Keratinocyte (primary cell): ENCODE measurements at regions not wholly inside any gene's neighbourhood (a gene's known extent, or its start where the extent isn't known, plus 50 kb on each side); places are given as distances from the start of the nearest gene placed in this dataset.

ENCODE experiments used
- DNase-seq: peaks from one replicate; pipeline ENCODE4 v3.0.0-alpha.2; 2011; ENCODE audit warnings: low read depth, missing footprints, low spot score
- FAIRE-seq: peaks from 2 replicates; lab custom pipeline; 2011; peaks lifted over from hg19 to GRCh38; lab: Jason Lieb, UNC
- H2AFZ ChIP-seq: 2 replicates; pipeline ENCODE4 v1.6.0; 2012; ENCODE audit warnings: low read length, control low read depth, inconsistent platforms; ENCODE audit not compliant: control insufficient read depth
- H3K27ac ChIP-seq: 2 replicates; pipeline ENCODE4 v1.5.1; 2011; ENCODE audit warnings: low read length; ENCODE audit not compliant: control insufficient read depth, insufficient read depth
- H3K27me3 ChIP-seq: 3 replicates; pipeline ENCODE4 v1.6.0; 2011; ENCODE audit warnings: low read length; ENCODE audit not compliant: control insufficient read depth, insufficient read depth; ENCODE audit errors: extremely low read depth
- H3K36me3 ChIP-seq, 2 experiments: 2 replicates in 1 of 2; 3 replicates in 1 of 2; pipeline ENCODE4 v1.5.1; 2011; ENCODE audit warnings: low read length in 2 of 2, mild to moderate bottlenecking in 1 of 2; ENCODE audit not compliant: control insufficient read depth in 2 of 2, insufficient read depth in 2 of 2; ENCODE audit errors: extremely low read depth in 1 of 2
- H3K4me1 ChIP-seq: 3 replicates; pipeline ENCODE4 v1.5.1; 2011; ENCODE audit warnings: low read length; ENCODE audit not compliant: control insufficient read depth, insufficient read depth; ENCODE audit errors: extremely low read depth
- H3K4me2 ChIP-seq: 3 replicates; pipeline ENCODE4 v1.6.0; 2011; ENCODE audit warnings: low read depth, low read length; ENCODE audit not compliant: control insufficient read depth, insufficient read depth; ENCODE audit errors: extremely low read depth
- H3K4me3 ChIP-seq, 3 experiments: fragments of 200-600 bp in 1 of 3; sonication (generic) in 1 of 3; 2 replicates in 2 of 3; 3 replicates in 1 of 3; pipeline ENCODE4 v1.5.1; 2011 to 2016; ENCODE audit warnings: low read length in 3 of 3, mild to moderate bottlenecking in 3 of 3, control low read depth in 2 of 3, inconsistent platforms in 1 of 3, low read depth in 1 of 3, mixed read lengths in 1 of 3, mixed run types in 1 of 3, moderate library complexity in 1 of 3; ENCODE audit not compliant: control insufficient read depth in 2 of 3, insufficient read depth in 2 of 3; ENCODE audit errors: extremely low read depth in 1 of 3
- H3K79me2 ChIP-seq: 2 replicates; pipeline ENCODE4 v1.6.0; 2012; ENCODE audit warnings: low read length; ENCODE audit not compliant: control insufficient read depth, insufficient read depth
- H3K9ac ChIP-seq: 3 replicates; pipeline ENCODE4 v1.6.0; 2011; ENCODE audit warnings: low read length; ENCODE audit not compliant: control insufficient read depth, insufficient read depth; ENCODE audit errors: extremely low read depth
- H3K9me1 ChIP-seq: 3 replicates; pipeline ENCODE4 v1.6.0; 2011; ENCODE audit warnings: low read length; ENCODE audit not compliant: control insufficient read depth, insufficient read depth; ENCODE audit errors: extremely low read depth
- H3K9me3 ChIP-seq: 2 replicates; pipeline ENCODE4 v1.5.1; 2012; ENCODE audit warnings: low read depth, low read length; ENCODE audit not compliant: control insufficient read depth
- H4K20me1 ChIP-seq: 3 replicates; pipeline ENCODE4 v1.6.0; 2011; ENCODE audit warnings: low read length; ENCODE audit not compliant: control insufficient read depth, insufficient read depth; ENCODE audit errors: extremely low read depth
- EZH2 ChIP-seq: IDR thresholded peaks from one replicate; pipeline ENCODE4 v1.6.1; 2012; ENCODE audit warnings: inconsistent platforms, mild to moderate bottlenecking, low read length, moderate library complexity
- dilution Hi-C: fragments of 300-500 bp; cut with MboI; formaldehyde crosslinking; loops from one replicate; pipeline ENCODE4 v1.7.0; 2020; ENCODE audit warnings: low sequenced_read_pairs; ENCODE audit not compliant: extremely low pct_ligation_motif_present
- TF ChIP-seq, protein P1 (sequence below), 3 experiments: IDR thresholded peaks in 1 of 3; conservative IDR thresholded peaks in 1 of 3; optimal IDR thresholded peaks in 1 of 3; 2 replicates in 2 of 3; 3 replicates in 1 of 3; pipeline versions ENCODE3 to v1.5.1; 2011; ENCODE audit warnings: low read length in 3 of 3, mild to moderate bottlenecking in 3 of 3, moderate library complexity in 2 of 3, control low read depth in 1 of 3, inconsistent platforms in 1 of 3; ENCODE audit not compliant: insufficient read depth in 2 of 3; ENCODE audit errors: extremely low read depth in 1 of 3

DNA sequence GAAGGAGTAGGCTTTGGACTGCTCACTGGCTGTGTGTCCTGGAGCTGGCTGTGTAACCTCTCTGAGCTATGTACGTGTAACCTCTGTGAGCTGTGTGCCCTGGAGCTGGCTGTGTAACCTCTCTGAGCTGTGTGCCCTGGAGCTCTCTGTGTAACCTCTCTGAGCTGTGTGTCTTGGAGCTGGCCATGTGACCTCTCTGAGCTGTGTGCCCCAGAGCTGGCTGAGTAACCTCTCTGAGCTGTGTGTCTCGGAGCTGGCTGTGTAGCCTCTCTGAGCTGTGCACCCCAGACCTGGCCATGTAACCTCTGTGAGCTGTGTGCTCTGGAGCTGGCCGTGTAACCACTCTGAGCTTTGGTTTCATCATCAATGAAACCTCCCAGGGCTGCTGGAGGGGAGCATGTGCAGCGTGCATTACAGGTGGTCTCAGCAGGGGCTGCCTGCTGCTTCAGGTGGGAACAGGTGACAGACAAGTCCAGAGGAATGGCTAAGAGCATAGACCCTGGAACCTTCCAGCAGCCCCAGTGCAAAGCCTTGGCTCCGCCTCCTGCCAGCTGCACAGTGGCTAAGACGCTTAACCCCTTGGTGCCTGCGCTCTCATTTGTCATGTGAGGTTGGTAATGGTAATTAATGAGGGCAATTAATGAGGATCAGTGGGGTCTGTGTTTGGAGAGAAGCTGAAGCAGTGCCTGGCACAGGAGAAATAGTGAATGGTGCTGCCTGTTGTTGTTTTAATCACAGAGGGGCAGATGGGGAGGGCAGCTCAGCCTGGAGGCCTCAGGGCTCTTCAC lies 86.7 kb downstream of the KATNIP start:
- TF ChIP-seq, protein P1, sequence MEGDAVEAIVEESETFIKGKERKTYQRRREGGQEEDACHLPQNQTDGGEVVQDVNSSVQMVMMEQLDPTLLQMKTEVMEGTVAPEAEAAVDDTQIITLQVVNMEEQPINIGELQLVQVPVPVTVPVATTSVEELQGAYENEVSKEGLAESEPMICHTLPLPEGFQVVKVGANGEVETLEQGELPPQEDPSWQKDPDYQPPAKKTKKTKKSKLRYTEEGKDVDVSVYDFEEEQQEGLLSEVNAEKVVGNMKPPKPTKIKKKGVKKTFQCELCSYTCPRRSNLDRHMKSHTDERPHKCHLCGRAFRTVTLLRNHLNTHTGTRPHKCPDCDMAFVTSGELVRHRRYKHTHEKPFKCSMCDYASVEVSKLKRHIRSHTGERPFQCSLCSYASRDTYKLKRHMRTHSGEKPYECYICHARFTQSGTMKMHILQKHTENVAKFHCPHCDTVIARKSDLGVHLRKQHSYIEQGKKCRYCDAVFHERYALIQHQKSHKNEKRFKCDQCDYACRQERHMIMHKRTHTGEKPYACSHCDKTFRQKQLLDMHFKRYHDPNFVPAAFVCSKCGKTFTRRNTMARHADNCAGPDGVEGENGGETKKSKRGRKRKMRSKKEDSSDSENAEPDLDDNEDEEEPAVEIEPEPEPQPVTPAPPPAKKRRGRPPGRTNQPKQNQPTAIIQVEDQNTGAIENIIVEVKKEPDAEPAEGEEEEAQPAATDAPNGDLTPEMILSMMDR (optimal IDR thresholded peaks at IDR 0.05 in 1 of 3, IDR thresholded peaks at IDR 0.05 in 1 of 3, conservative IDR thresholded peaks at IDR 0.05 in 1 of 3; ENCODE audit: extremely low read depth in 1 of 3, insufficient read depth in 2 of 3, low read length in 3 of 3) = no peak
- TF ChIP-seq EZH2 = no peak
- Histone ChIP-seq H3K36me3 (peaks cover 0 to 5% of the 10 kb centered on the region in 2 experiments), H3K27ac (no peak overlapping the region), H3K27me3 (no peaks in the 10 kb centered on the region), H3K9ac (no peak overlapping the region), H3K4me2 (no peak overlapping the region), H4K20me1 (peaks cover 2% of the 10 kb centered on the region), H3K4me3 (no peak overlapping the region), H3K9me1 (no peaks in the 10 kb centered on the region), H3K9me3 (no peaks in the 10 kb centered on the region), H3K79me2 (no peaks in the 10 kb centered on the region), H3K4me1 (peaks cover 7% of the 10 kb centered on the region), H2AFZ (no peak overlapping the region)
- FAIRE-seq (no peak), DNase-seq (no peak)
- dilution Hi-C loops = no loop called here

DNA sequence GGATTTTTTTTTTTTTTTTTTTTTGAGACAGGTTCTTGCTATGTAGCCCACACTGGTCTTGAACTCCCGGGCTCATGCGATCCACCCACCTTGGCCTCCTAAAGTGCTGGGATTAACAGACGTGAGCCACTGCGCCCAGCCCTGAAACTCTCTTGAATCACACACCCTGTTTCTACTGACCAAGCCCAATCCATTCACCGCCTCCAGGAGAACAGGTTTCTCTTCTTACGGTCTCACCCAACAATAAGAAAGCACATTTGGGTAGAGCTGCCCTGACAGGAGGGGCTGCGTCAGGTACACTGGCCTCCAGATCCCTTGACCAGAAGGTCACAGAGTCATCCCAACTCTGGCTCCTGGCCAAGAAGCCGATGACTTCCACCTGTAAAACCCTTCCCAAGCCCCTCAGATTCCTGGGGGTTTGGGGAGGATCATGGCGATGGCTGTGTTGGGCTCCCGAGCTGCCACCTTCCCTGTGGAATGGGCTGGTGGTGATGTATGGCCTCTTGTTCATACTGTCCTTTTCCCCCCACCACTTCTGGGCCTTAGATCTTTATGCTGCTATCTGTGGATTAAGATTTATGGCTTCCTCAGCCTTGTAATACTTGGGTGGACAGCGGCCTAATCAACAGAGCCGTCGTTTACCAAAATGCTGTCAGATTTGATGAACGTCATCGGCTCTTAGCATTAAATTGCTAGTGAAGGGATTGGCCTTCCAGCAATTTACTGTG lies 89.1 kb downstream of the KATNIP start:
- H3K9ac ChIP-seq = no peak overlapping the region
- H3K27ac ChIP-seq = no peak overlapping the region
- FAIRE-seq = no peak
- H3K27me3 ChIP-seq = no peaks in the 10 kb centered on the region
- no peak for DNase-seq
- H3K4me2 ChIP-seq = no peak overlapping the region
- H3K9me3 ChIP-seq = no peaks in the 10 kb centered on the region
- H3K4me3 ChIP-seq = no peak overlapping the region
- dilution Hi-C loops = no loop called here
- TF ChIP-seq, protein P1 (optimal IDR thresholded peaks at IDR 0.05 in 1 of 3, IDR thresholded peaks at IDR 0.05 in 1 of 3, conservative IDR thresholded peaks at IDR 0.05 in 1 of 3; ENCODE audit: extremely low read depth in 1 of 3, insufficient read depth in 2 of 3, low read length in 3 of 3) = no peak
- TF ChIP-seq EZH2 = no peak
- H3K4me1 ChIP-seq = peaks cover 7% of the 10 kb centered on the region
- no peaks in the 10 kb centered on the region for H3K79me2 ChIP-seq
- H3K36me3 ChIP-seq = peaks cover 0 to 1% of the 10 kb centered on the region in 2 experiments
- no peaks in the 10 kb centered on the region for H3K9me1 ChIP-seq
- peaks cover 2% of the 10 kb centered on the region for H4K20me1 ChIP-seq
- no peak overlapping the region for H2AFZ ChIP-seq
